Astrocyte (in vitro differentiated cells and primary cell): ENCODE measurements at regions not wholly inside any gene's neighbourhood (a gene's known extent, or its start where the extent isn't known, plus 50 kb on each side); places are given as distances from the start of the nearest gene placed in this dataset.

Source experiments
- CTCF ChIP-seq: IDR thresholded peaks from 2 replicates; pipeline ENCODE4 v1.5.1; 2011; ENCODE audit warnings: low read depth, mild to moderate bottlenecking, inconsistent platforms, low read length, moderate library complexity; ENCODE audit not compliant: insufficient read depth
- EZH2 ChIP-seq: IDR thresholded peaks from 2 replicates; pipeline ENCODE4 v1.6.1; 2012; ENCODE audit warnings: mild to moderate bottlenecking, low read length, inconsistent platforms; ENCODE audit not compliant: insufficient read depth

GRCh38 chr7:54824655-54825054 lies 65.6 kb upstream of the SEC61G start:
- no peak for TF ChIP-seq CTCF
- no peak for TF ChIP-seq EZH2
